NCI-H524 treated with DMSO at 0.1 percent for 48 hours (cell line): ENCODE measurements at regions not wholly inside any gene's neighbourhood (a gene's known extent, or its start where the extent isn't known, plus 50 kb on each side); places are given as distances from the start of the nearest gene placed in this dataset.

Source experiments
- DNase-seq: peaks from one replicate; lab custom pipeline; 2025; lab: John Stamatoyannopoulos, UW

DNA sequence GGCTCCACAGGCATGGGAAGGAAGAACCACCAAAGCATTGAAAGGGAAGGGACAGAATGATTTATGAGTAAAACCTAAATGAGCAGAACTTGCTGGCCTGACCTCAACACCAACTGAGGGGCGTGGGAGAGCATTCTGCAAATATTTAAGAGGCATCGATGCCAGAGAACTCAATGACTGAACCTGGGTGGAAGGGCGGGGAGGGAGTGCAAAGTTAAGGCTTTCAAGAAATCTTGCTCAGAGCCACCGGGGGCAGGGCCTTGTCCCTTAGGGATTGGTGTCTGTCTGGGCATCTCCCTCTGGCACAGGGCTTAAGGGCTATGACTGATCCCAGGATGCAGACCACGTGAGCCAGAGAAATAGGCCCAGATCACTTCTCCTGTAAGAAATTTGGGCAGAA, 137.1 kb downstream of the ADAMTS15 start:
- DNase-seq = no peak

DNA sequence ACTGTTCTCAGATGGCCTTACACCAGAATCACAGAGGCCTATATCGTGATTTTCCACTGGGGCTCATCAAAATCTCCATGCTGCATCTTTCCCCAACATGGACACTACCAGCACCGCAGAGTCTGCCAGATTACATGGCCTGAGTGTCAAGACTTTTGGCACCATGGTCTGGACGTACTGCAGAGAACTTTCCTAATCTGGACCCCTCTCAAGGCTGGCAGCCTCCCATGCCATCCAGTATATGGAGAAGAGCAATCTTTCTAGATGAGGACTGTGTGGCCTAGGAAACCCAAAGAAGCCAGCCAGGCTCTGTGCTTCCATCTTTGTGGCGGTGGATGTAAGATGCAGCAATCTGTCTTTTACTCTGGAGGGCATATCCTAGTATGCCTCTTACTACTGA, 139.2 kb downstream of the ADAMTS15 start:
- DNase-seq = no peak

DNA sequence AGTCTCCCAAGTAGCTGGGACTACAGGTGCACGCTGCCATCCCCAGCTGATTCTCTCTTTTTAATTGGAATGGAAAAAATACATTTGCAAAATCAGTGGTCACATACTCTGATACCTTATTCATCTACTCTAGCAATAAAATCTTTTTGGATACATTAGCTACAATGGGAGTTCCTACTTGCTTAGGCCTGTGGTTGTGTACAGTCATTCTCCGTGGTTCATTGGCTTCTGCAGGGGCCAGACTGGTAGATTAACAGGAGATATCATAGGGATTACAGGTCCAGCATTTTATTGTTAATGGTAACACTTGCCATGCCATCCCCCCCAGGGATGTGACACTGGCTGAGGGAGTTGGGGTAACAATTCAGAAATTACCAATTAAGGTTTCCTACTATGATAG, 140.0 kb downstream of the ADAMTS15 start:
- DNase-seq = no peak

DNA sequence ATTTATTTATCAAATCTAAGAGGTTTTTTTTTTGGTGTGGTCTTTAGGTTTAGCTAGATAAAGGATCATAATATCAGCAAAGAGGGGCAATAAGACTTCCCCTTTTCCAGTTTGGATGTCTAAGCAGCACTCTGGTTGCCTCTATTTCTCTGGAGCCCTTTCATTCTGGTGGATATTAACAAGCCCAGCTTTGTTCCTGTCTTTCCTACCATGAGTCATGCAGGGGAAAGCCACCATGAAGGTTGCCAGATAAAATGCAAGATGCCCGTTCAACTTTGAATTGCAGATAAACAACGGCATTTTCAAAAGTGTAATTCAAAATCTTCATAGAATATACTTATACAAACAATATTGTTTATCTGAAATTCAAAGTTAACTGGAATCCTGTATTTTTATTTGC, 143.6 kb downstream of the ADAMTS15 start:
- DNase-seq = no peak

DNA sequence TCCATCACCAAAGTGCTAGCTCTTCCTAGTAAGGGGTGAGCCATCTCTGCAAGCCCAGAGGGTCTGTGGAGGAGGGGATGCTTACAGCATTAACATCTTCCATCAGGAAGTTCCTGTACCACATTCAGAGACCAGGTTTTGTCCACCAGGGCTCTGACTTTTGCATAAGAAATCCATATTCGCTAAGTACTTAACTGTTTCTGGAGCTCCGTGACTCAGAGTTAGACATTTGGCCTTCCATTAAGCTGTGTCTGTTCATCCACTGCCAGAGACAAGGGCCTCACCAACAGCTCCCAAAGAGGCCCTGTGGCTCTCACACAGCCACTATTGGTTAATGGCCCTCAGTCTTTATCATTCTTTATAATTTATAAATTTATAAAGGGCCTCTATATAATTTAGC, 144.6 kb downstream of the ADAMTS15 start:
- no peak for DNase-seq

DNA sequence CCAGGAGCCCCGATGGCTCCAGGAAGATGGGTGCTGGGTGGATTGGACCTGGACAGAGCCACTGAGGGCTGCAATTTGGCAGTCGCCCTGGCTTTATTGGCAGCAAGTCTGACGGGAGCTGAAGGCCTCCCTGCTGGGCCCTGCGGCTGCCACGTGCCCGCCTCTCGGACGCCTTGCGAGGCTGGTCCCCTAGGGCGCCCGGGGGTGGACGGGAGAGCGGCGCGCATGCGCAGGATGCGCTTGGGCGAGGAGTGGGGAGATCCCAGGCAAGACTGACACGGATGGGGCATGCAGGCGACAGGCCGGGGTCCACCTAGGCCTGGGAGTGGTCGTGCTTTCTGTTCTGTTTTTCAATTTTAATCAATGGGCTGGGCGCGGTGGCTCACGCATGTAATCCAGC, 150.0 kb downstream of the ADAMTS15 start:
- DNase-seq = no peak

DNA sequence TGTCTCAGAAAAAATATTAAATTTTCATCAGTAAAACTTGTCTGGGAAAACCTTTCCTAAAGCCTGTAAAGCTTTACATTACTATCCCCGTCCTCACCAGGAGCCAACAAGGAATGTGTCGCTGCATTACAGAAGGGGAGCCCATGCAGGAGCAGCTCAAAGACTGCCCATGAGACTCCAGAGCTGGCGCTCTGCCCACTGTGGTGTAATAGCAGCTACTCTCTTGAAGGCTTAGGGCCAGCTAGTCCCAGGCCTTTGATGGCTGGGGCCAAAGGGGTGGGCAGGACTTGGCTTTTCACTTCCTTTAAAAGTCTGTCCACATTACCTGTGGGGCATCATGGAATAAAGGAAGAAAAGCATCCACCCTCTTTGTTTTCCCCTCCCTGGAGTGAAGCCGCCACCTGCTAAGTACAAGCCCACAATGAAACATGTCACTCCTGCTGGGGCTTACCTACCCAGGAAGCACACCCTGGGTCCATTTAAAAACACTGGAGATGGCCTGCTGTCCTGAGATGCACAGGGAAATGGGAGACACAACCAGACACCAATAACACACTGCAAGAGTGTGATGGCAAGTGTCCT, 150.7 kb downstream of the ADAMTS15 start:
- no peak for DNase-seq

DNA sequence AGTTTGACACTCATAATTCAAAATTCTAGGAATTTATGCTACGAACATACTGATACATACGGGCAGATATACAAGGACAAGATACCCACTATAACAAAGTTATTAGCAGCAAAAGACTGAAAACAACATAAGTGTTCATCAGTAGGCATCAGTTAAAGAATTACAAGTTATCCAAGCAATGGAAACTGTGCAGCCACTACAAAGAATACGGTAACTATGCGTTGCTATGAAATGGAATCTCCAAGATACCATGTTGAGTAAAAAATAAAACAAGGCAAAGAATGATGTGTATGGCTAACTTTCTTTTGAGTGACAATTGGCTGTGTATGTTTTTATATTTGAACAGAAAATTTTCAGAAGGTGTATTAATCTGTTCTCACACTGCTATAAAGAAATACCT, 151.7 kb downstream of the ADAMTS15 start:
- DNase-seq = no peak

DNA sequence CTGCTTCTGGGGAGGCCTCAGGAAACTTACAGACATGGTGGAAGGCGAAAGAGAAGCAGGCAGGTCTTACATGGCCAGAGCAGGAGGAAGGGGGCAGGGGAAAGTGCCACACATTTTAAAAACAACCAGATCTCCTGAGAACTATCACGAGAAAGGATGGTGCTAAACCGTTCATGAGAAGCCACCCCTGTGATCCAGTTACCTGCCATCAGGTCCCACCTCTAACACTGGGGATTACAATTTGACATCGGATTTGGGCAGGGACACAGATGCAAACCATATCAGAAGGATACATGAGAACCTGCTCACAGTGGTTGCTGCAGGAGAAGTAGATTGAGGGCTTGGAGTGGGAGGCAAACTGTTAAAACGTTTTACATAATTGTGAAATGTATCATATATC, 152.2 kb downstream of the ADAMTS15 start:
- no peak for DNase-seq

DNA sequence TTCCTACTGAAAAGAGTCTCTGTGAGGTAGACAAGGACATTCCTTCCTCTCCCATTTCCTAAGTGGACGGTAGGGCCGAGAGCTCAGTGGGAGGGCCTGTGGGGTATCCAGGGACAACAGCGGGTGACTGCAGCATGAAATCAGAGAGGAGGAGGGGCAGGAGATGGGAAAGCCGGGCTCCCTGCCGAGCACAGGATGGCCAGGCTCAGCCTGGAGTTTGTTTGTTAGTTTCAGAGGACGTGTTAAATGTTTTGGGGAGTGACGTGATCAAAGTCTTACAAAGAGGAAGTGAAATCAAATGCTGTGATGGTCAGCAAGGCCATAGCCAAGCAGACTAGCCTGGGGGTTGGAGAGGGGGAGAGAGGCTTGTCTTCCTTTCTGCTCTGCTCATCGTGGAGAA, 152.7 kb downstream of the ADAMTS15 start:
- DNase-seq = no peak

DNA sequence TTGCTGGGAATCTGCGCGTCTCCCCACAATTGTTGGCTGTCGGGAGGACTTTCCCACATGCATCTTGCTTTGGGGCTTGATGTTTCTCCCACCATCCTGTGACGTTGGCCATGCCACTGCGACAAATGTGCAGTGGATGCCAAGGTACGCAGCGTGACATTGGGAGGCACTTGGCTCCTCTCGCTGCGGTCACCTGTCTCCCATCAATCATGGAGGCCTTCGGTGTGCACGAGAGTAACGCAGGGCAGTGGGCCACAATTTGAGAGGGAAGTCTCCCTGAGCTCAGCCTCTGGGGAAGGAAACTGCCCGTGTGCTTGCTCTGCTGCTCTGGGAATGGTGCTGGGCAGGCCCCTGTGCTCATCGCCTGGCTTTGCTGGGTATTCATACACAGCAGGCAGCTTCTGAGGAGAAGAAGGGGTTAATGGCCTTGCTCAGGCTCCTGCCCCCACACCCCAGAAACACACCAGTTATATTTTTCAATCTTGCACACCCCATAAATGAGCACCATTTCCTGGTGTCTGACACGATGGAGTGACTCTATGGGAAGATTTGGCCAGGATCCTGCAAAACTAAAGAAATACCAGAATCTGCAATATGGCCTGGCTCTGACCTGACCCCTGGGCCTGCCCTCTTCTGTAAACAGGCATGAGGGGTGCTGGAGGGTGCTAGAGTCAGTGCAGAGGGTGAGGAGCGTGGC, 153.5 kb downstream of the ADAMTS15 start:
- DNase-seq = no peak

DNA sequence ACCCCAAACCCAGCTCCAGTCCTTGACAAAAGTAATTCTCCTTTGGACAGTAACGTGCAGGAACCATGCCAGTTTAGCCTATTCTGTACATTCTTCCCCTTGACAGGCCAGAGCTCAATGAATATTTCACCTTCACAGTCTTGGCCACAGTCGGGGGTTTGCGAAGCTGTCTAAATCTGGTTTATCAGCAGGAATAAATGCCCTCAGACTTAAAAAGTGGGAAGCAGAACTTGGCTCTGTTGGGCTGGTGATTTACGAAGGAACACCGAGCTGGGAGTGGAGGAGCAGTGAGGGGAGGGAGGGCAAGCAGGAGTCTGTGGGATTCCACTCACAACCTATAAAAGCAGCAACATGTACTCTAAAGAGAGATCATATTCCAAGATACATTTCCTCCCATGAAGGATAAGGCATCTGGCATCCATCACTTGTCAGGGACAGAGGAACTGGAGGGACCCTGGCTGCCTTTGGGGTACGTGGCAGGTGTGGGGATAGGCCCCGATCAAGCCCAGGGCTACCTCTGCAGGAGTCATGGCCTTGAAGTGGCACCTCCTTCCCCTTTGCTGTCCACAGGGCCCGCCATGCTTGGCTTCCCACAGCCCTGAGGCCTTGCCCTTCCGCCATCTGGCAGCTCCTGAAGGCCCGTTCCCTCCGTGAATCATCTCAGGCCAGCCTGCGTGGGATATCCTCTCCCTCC, 154.3 kb downstream of the ADAMTS15 start:
- no peak for DNase-seq

DNA sequence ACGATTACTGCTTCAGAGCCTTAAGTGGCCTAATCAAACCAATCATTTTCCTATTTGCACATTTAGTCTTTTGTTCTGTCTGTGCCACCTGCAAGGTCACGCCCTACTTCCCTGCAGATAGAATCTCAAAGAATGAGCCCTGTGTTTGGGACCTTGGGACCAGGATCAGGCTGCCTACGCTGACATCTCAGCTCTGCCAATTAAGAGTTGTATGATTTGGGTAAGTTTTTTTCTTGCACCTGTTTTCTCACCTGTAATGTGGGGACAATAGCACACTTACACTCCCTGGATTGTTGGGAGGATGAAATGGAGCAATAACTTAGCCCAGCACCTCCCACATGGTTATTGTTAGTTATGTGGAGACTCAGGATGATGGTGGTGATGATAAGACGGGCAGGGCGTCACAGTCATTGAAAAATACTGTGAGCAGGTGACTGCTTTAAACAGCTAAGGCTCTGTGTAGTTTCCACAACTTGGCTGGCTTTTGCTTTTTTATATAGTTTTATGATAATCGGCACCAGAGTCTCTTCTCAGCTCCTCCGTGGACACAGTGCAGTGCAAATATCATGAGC, 155.0 kb downstream of the ADAMTS15 start:
- no peak for DNase-seq

DNA sequence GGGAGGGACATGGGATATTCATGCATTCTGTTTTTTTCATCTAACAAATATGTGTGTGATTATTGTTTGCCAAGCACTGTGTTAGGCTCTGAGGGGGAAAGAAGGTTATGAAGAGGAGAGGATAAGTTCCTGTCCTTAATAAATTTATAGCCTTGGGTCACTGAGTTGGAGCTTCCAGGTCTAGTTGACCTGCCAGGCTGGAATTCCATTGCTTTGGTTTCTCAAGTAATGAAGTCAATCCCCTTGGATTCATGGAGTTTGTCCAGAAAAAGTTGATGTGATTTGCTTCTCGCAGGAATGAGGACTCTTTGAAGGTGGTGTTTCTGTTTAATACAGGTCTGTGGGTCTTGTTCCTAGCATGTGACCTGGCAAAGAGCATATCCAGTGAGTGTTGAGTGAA, 156.2 kb downstream of the ADAMTS15 start:
- DNase-seq = no peak

DNA sequence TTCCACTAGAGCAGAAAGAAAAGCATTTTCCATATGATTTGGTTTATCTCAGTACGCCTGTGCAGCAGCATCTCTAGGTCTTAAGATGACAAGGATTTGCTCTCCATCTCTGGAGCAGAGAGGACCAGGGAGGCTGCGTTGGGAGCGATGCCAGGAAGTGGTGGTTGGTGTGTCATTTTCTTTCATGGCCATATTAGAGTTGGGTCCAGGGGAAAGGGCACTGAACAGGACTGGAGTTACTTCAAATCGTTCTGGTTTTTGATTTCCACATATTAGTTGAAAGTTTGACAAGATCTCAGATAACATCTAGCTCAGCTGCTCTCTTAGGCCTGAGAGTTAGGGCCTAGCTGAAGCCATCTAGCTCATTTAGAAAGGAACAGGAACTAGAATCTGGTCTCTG, 157.7 kb downstream of the ADAMTS15 start:
- no peak for DNase-seq

DNA sequence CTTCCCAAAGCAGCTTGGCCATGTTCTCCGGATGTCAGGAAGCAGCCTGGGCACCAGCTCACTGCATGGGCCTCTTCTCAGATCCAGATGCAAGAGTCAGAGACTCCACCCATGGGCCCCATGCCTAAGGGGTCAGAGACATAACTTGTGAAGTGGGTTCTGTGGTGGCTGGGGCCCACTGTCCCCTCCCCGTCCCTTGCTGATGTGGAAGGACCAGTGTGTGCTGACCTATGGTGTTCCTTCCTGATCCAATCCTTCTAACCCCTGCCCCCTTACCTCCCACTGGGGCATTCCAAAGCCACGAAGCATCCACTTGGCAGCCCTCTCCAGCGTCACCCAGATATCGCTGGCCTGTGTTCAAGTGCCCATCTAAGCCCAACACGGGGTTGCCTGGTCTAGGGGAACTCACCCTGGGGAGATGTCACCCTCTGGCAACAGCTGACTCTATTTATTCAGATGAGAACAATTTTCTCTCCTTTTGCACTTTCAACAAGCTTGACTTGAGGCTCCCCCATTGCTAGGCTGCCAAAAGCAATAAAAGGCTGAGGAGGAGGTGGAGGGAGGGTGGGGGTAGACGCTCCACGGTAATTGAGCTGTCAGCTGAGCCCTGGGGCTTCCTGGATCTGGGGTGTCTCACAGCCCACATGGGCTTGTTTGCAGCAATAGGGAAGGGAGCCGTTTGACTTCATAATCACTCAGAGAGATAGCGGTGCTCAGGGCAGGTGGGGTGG, 158.5 kb downstream of the ADAMTS15 start:
- no peak for DNase-seq

DNA sequence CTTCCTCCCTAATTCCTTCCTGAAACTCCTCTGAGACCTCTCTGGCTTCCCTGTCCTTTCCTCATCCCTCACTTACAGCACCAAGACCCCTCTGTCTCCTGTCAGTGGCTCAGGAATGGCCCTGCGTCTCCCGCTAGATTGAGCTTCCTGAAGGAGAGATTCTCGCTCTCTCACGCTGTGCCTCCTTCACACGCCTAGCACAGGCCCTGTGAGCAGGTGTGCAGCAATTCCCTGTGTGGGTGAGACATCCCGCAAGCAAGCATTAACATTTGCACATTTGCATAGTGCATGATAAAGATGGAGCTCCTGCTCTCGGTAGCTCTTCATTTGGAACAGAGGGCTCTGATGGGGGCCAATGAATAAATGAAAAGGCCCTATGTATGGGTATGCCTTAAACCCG, 159.8 kb downstream of the ADAMTS15 start:
- no peak for DNase-seq

DNA sequence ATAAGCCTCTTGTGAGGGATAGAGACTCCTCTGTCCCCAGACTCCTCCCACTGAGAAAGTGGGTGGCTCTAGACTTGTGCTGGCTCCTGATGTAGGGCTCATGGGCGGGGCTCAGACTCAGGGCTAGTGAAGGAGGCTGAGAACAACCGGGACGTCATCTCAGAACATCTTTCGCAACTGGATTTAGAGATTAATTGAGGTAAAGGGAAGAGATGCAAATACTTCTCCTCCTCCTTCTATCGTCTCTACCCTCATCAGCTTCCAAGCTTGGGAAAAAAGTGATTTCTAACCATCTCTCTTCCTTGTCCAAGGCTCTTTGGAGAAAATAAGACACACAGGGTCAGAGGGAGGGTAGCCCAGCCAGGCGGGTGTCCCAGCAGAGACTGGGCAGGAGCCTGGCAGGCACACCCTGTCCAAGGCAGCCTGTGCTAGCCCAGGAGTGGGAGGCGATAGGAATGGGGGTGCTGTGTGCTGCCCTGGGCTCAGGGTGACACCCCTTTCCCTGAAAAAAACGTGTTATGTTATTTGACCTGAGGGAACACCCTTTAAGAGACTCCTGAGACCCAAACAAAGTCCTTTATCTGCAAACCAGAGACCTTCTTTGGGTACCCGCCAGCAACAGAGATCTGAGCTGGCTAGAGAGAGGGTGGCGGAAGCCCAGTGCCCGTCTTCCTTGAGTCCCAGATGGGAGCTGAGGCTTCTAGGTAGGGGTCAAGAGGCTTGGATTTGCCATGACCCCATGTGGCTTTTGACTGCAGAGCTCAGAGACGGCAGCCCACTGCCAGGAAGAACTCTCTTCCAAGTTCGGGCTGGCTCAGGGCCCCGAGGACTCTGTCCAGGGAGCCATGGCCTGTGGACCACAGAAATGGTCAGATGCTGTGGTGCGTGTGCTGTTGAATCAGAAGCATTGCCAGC, 160.9 kb downstream of the ADAMTS15 start:
- DNase-seq = no peak

DNA sequence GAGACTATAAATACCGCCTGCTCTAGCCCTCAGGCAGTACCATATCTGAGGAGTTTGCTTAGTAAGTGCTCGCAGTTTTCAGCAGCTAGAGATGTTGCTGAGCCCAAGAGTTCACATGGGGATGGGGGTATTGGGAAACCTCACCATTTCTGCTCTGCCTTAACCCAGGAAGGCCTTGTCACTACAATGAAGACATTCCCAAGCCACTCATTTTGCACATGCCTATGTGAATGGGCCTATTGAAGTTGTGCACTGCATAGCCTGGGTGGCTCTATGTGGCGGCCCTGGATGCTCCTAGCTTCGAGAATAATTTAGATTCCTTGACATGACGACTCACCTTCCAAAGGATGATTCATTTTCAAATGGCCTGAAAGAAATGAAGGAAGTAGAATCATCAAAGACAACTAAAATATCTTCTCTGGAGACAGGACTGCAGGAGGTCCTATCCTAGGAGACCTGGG, 163.4 kb downstream of the ADAMTS15 start:
- DNase-seq = no peak

DNA sequence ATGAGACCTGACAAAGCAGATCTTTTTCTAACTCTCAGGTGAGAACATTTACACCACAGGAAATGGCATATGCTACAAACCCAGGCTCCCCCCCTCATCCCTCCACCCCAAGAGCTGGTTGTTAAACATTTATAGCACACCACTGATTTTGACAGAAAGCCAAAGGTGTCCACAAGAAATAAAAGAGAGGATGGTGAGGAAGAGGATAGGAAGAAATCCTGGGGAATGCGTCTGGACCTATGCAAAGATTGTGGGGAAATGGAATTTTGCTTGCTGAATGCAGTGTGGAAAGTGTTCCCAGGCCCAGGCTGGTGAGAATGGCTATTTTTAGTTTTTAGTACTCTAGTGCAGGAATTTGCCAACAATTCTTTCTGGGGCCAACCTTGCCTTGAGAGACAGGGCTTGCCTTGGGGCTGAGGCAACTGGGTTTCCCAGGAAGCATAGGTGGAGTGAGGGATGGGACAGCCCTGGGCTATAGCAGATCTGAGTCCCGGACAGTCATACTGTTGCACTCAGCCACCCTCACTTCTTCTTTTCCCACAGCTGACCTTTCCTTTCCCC, 163.9 kb downstream of the ADAMTS15 start:
- DNase-seq = no peak

DNA sequence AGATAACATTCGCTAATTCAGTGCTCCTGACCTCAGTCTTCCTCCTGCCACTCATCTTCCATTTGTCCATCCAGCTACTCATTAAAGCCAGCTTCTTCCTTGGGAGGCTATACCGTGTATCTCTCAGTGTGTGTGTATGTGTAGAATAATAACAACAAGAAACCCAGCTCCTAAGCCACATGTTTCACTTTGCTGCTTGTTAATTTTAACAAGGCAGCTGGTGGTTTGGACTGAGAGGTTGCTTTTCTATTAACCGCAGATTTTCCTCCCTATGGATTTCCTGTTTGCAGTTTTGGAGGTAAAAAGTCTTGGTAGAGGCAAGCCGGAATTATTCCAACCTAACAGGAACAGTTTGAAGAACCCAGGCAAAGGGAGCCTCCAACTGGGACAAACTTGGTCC, 165.0 kb downstream of the ADAMTS15 start:
- no peak for DNase-seq
